DMS114 treated with DMSO at 0.1 percent for 48 hours (cell line): ENCODE measurements at regions not wholly inside any gene's neighbourhood (a gene's known extent, or its start where the extent isn't known, plus 50 kb on each side); places are given as distances from the start of the nearest gene placed in this dataset.
"Not testable (repeated sequence)": the region's sequence is repeated elsewhere in the genome, so short reads cannot be mapped to it uniquely, and the experiment has no call there.

Experiments used
- DNase-seq: peaks from one replicate; lab custom pipeline; 2025; ENCODE audit not compliant: unreplicated experiment; lab: John Stamatoyannopoulos, UW

DNA sequence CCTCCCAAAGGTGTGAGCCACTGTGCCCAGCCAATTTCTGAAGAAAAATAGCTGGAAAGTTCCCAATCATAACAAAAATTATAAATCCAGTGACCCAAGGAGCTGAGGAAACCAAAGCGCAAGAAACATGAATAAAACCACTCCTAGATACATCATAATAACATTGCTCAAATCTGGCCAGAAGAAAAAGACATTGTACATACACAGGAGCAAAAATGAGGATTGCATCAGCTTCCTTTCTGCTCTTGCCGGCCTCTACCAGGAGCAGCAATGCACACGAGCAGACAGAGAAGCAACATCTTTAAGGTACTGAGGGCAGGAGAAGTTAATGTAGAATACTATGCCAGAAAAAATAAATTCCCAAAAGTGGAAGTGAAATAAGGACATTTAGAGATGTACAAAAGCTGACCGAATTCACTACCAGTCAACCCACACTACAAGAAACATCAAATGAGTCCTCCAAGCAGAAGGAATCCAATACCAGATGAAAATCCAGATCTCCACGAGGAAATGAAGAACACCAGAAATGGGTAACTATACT lies 127.0 kb upstream of the NBPF11 start:
- DNase-seq = not testable (repeated sequence)

DNA sequence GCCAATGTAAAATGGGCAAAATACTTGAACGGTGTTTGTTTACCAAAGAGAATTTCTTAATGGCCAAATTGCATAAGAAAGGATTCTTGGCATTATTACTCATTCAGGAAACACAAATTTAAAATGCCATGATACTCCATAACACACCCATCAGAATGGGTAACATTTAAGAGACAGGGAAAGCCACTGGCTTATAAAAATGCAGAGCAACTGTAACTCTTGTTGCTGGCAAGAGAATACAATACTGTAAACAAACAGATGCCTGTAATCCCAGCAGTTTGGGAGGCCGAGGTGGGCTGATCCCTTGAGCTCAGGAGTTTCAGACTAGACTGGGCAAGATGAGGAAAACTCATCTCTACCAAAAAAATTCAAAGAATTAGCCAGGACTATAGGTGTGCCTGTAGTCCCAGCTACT lies 125.8 kb upstream of the NBPF11 start:
- not testable (repeated sequence) for DNase-seq

DNA sequence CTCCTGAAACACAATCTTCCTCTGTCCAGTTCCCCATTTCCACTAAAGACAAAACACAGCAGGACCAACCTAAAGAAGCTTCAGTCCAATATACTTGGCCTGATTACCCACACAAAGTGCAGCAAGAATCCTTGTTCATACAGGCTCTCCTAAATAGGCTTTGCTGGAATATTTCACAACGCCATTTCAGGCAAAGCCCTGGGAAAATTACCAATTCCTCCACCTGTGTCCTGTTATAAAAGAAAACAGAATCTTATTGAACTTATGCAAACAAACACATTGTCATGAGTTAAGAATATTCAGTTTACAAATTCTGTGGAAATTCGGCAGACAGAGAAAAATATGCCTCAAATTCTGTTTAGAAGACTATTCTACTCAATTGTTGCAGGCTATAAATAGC lies 115.0 kb upstream of the NBPF11 start:
- DNase-seq = not testable (repeated sequence)

DNA sequence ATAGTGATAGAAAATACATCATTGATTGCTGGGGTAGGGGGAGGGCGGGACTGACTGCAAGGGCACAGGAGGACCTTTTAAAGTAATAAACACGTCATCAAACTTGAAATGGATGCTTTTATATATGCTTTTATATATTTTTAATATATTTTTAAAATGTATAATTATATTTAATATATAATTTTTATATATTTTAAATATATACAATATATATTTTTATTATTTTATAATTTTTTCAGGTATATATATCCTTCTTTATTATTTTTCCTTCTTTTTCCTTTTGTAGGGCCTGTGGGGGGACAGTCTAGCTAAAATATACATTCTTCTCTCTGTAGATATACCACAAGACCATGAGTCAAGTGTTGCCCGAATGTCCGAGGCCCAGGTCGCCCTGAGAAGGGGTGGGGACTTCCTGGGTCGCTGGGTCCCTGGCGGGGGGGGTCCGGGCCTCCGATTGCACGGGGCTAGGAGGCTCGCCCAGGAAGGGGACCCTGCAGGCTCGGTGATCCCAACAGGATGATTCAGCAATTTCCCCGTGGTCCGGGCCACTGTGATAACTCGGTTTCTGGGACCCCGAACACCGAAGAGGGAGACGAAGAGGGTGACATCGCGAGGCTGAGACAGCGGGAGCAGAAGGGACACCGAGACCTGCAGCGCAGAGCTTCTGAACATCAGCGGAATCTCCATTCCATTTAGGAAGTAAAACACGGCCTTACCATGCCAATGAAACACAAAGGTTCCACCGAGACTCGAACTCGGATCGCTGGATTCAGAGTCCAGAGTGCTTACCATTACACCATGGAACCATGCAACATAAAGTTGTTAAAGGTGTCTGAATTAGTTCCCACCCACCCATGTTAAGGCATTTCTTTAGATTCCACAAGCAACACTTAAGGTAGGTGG lies 112.5 kb upstream of the NBPF11 start:
- DNase-seq = no peak

DNA sequence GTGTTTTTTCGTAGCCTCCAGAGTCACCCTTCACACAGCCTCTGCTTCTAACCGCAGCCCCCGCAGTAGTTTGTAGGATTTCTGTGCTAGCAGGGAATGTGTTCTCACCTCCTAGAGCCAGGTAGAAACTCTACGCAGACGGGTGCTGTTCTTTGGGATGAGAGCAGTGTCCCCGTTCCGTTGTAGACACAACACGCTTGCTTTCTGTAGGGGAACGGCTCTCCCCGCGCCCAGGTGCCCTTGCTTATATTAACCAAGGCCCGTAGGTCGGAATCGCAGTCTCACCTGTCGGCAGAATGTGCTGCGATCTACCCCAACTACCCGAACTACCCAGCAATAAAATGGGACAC lies 111.8 kb upstream of the NBPF11 start:
- DNase-seq = no peak

DNA sequence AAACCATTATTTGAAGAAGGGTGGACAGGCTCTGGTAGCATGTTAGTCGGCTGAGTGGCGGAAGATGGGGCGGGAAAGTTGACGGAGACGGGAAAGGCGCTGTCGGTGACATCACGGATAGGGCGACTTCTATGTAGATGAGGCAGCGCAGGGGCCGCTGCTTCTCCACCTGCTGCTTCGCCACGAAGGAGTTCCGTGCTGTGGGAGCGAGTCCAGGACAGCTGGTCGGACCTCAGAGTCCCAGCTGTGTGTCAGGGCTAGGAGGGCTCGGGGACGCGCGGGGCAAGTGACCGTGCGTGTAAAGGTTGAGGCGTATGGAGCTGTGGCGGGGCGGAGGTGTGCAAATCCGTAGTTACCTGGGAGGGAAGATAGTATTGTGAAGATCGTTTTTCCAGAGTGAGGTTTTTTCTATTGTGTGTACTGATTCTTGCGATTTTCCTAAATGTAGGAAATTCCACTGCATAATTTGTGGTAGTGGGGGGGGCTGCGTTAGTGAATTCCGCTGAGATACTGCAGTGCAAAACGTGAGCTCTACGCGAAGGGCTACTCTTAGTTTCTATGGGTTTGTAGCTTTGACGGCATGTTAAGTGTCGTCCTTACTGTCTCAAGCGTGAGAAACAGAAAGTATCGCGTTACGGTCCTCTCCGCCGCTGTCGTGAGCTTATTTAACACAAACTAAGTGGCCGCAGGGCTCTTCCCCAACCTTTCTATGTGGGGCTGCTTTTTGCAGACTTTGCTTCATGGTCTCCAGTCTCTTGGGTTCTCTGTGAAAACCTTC lies 111.2 kb upstream of the NBPF11 start:
- peak; percentile 96 for DNase-seq

DNA sequence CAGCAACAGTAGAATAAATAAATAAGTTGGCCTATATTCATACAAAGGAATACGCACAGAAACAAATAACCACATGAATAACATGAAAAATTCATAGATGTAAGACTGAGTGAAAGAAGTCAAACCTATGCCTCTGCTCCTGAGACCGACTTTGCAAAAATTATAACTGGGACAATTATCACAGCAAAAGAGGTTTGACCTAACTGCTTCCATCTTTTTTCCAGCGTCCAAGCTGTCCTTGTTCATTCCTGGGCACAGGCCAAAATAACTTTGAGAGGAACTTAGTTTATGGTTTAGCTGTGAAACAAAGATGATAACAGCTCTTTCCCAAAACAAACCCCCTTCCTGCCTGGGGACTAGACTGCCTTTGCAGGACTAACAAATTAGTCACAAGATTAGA lies 109.6 kb upstream of the NBPF11 start:
- not testable (repeated sequence) for DNase-seq

DNA sequence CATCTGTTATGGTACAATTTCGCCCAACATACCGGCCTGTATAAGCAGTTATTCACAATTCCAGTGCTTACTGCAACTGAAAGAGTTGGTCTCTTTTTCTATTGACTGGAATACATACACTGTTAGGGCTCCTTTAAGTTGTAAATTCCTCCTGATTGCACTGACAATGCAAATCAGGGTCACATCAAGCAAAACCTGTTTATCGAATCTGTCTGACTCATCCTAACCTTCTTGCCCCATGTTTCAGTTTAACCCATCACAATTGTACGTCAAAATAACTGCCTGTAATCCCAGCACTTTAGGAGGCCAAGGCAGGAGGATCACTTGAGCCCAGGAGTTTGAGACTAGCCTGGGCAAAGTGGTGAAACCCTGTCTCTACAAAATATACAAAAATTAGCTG lies 105.8 kb upstream of the NBPF11 start:
- not testable (repeated sequence) for DNase-seq

DNA sequence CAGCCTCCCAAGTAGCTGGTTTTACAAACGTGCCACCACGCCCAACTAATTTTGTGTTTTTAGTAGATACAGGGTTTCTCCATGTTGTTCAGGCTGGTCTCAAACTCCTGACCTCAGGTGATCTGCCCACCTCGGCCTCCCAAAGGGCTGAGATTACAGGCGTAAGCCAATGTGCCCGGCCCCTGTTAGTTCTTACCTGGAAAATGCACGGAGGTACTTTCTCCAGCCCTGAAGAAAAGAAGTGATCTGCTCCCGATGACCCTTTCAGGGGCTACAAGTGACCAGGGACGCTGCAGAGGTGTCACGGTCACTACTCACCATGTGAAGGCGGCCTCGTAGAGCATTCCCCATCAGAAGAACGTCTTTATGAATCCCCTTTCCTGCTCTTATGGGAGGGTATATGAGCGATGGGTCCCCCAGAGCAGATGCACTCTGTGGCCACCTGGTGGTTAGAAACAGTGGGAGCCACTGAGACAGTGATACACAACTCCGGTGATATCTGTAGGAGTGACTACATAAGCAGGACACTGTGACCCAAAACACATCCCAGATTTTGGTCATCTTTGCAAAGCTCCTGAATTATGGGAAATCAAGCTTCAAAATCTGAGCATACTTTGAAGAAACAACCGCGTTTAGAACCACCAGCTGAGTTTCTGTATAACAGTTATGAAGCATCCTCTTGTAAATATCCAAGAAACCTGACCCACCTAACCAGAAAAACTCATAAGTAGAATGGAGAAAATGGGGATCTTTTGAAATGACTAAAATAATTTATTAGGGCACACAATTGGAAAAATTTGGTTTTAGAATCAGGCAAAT lies 102.7 kb upstream of the NBPF11 start:
- peak; percentile 7 for DNase-seq

DNA sequence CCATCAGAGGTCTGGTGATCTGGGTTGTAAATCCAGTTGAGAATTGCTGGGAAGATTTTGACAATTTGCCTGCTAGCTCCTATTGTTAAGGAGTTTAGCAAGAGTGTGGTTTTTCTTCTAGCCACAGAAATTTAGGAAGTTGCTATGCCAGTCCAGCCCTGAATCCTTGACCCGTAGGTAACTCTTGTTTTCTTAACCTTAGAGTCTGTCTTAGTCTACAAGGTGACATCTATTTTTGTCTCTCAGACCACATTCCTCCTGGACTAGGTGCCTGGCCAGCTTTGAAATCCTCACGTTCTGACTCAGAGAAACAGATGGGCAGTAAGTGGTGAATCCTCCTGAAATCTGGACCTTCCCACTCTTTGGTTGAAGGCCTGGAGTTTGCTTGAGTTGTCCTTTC lies 101.7 kb upstream of the NBPF11 start:
- DNase-seq = not testable (repeated sequence)

DNA sequence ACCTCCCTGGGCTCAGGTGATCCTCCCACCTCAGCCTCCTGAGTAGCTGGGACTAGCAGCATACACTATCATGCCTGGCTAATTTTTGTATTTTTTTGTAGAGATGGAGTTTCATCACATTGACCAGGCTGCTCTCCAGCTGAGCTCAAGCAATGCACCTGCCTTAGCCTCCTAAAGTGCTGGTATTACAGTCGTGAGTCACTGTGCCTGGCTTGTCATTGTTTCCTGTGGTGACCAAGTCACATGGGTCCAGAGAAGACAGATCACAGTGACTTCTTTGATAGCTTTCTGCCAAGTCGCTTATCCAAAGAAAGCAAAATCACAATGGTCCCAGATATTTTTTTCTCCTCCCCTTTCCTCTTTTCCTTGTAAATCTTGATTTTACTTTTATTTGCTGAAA lies 96.7 kb upstream of the NBPF11 start:
- DNase-seq = not testable (repeated sequence)

DNA sequence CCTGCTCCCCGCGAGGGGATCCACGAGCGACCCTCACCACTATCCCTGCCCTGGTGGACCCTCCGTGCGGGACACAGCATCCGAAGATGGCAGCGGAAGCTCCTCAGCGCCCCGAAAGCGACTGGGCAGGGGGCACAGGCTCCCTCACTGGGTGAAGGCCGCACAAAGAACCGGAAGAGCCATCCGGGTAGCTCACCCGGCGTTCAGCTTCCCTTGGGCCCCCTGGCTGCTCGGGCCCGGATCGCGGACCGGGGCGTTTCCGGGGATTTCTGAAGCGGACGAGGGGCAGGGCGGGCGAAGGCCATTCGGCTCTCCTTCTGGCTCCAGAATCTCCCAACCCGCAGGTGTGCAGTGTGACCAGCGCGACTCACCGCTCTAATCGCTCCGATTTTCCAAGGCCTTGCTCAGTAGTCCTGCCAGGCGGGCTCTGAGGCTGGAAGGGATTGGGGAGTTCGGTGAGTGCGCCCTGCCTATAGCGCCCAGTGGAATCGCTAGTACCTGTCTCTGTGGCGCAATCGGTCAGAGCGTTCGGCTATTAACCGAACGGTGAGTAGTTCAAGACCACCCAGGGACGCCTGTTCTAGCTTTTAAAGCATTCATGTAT lies 94.3 kb upstream of the NBPF11 start:
- DNase-seq = not testable (repeated sequence)

DNA sequence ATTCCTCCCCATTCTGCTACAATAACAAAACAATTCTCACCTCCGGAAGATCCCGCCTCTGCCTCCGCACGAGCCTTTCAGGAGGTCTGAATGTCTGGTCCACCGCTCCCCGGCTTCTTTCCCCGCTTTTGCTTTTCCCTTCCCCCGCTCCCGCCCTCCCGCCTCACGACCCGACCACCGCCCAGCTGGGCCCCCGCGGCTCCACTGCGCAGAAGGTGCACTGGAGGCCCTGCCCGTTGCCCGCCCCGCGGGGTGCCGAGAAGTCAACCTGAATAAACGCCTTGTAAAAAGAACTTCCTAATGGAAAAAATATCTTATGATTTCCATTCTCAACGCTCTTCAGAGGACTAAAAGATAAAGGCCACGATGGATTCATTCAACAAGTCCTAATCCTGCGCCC lies 93.8 kb upstream of the NBPF11 start:
- DNase-seq = not testable (repeated sequence)

DNA sequence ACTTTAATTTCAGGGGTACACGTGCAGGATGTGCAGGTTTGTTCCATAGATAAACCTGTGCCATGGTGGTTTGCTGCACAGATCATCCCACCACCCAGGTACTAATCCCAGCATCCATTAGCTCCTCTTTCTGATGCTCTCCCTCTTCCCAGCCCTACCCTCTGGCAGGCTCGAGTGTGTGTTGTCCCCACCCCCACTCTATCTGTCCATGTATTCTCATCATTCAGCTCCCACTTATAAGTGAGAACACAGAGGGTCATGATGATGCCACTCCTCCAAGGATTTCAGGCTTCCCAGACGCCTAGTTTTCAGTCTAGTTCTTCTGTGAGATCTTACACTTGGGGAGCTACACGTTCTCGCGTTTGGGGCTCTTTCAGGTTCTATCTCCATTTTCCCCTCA lies 93.4 kb upstream of the NBPF11 start:
- not testable (repeated sequence) for DNase-seq

DNA sequence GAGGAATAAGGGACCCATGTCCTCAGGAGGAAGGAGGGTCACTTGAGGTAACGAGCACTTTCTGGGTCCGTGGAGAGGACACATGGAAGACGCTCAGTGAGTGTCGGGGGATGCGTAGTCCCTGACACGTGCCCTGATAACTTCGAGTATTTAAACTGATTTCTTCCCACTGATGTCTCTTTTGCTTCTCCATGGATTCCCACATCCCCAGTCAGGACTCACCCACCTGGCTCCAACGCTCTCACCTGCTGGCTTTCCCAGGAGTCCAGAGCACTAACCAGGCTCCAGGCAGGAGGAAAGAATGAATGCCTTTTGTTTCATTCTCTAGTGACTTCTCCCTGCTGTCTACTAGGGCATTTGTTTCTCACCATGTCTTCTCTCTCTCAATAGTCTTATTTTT lies 81.2 kb upstream of the NBPF11 start:
- DNase-seq = not testable (repeated sequence)

DNA sequence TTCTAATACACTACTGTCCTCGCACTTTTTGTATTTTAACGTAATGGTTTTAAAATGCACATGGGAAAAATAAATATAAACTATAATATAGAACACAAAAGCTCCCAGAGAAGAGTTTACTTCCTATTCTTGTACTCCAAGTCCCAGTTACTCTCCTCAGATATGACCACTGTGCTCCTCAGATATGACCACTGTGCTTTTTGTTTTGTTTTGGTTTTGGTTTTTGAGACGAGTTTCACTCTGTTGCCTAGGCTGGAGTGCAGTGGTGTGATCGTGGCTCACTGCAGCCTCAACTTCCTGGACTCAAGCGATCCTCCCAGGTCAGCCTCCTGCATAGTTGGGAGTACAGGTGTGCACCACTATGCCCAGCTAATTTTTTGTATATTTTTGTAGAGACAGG lies 76.8 kb upstream of the NBPF11 start:
- DNase-seq = not testable (repeated sequence)

DNA sequence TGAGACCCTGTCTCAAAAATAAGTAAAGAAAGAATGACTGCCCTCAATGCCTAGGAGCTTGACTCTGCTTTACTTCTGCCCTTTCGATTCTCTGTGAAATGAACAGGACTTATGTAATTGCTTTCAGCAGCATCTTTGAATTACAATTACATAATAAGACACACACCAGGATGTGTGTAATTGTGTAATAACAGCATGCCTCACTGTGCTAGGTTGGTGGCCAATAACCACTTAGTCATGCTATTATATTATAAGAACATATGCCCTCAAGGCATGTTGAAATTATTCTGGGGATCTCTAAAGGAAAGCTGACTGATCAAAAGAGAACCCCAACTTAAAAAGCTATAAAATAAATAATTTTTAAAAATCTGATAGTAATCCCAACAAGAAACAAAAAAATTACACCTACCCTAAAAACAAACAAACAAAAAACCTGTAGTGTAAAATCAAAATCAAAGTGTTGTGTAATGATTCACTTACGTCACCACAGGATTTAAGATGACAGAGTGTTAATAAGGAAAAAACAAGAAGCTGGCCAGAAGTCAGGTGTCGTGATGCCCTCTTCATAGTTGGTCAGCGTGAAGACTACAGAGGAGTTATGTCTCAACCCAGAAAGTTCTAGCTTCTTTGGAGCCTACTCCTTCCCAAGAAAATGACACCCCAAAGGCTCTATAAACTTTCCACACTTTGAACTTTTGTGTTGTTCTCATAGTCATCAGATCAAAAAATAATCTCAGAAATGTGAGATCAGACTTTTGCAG lies 70.5 kb upstream of the NBPF11 start:
- not testable (repeated sequence) for DNase-seq

DNA sequence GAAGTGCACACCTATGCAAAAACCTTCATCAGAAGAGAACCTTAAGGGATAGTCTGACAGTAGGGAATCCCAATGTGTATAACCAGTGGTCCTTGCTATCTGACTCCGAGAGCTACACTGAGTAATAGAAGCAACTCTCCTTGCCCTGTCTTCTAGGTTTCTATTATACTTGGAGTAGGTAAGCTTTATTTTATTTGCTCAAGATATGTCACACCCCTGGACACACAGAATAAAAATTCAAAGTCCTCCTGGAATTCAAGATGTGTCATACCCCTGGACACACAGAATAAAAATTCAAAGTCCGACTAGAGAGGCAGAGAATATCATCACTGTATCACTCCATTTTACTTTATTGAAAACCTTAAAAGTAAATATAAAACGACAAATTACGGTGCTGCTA lies 69.5 kb upstream of the NBPF11 start:
- not testable (repeated sequence) for DNase-seq

DNA sequence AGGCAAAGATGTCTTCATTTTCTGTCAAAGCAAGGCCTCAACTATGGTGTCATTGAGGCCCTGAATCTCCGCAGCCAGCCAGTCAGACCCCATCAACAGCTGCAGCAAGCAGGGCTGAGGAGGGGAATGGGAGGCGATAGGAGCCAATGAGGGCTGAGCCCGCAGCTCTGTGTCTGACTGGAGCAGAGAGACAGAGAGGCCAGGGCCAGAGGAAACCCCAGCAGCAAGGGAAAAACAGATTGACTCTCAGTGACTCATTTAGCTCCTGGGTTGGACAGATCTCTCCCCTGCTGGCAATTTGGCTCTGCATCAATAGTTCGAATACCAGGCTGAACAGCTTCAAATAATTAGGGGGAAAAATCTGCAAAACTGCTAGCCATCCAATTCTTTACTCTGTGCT lies 67.1 kb upstream of the NBPF11 start:
- not testable (repeated sequence) for DNase-seq

DNA sequence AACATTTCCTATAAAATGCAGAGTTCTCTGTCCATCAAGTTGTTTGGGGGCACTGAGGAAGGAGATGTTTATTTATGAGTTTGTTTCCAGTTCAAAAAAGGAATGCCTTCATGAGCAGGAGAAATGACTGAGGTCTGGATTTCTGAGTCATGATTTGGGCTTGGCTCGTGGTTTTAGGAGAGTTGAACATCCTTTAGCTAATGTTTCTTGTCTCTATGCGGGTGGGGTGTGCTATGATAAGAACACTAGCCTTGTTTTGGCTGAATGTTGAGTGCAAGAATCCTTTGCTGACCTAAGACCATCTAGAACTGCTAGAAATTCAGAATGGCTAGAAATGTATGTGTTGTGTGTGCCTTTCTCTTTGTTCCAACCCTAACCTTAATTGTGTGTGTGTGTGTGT lies 59.1 kb upstream of the NBPF11 start:
- DNase-seq = not testable (repeated sequence)
